ENCODE measurements at regions not wholly inside any gene's neighbourhood (a gene's known extent, or its start where the extent isn't known, plus 50 kb on each side); places are given as distances from the start of the nearest gene placed in this dataset.
"Not testable (repeated sequence)": the region's sequence is repeated elsewhere in the genome, so short reads cannot be mapped to it uniquely, and the experiment has no call there.

GRCh38 chr5:130996720-130997119 lies 168.3 kb downstream of the HINT1 start:
- not testable (repeated sequence) for TF ChIP-seq POLR2A (IDR thresholded peaks at IDR 0.05; ENCODE audit: low read depth, low read length); TAF1 (IDR thresholded peaks at IDR 0.05; ENCODE audit: low read depth, low read length); PAX5 (IDR thresholded peaks at IDR 0.05; ENCODE audit: insufficient read depth, low read length, severe bottlenecking); POU2F2 (IDR thresholded peaks at IDR 0.05; ENCODE audit: low read depth, low read length); POLR2AphosphoS5 (IDR thresholded peaks at IDR 0.05; ENCODE audit: low read depth, low read length)
